Stimulated activated CD8-positive, alpha-beta memory T cell treated with anti-CD3 and anti-CD28 coated beads, Interleukin-12 subunit alpha, Interleukin-12 subunit beta, amount 100 ng/mL, for 1 hour (primary cell): ENCODE measurements at regions not wholly inside any gene's neighbourhood (a gene's known extent, or its start where the extent isn't known, plus 50 kb on each side); places are given as distances from the start of the nearest gene placed in this dataset.

Experiments
- DNase-seq: peaks from one replicate; pipeline ENCODE4 v3.0.0-alpha.2; 2020; ENCODE audit warnings: low read depth

- DNase-seq: peak; percentile 22
Observed at GRCh38 chr5:174311531-174312269, 266.2 kb downstream of the NSG2 start.

- DNase-seq: no peak
Observed at GRCh38 chr5:174312270-174312617, 266.7 kb downstream of the NSG2 start.

GRCh38 chr5:174312641-174313040, 267.1 kb downstream of the NSG2 start:
- DNase-seq: no peak

GRCh38 chr5:174313615-174314014, 268.1 kb downstream of the NSG2 start:
- no peak for DNase-seq

- no peak for DNase-seq
Observed at GRCh38 chr5:174314261-174314660, 268.8 kb downstream of the NSG2 start.

GRCh38 chr5:174315471-174315870, 270.0 kb downstream of the NSG2 start:
- no peak for DNase-seq

GRCh38 chr5:174315871-174316270, 270.4 kb downstream of the NSG2 start:
- no peak for DNase-seq

GRCh38 chr5:174316326-174316725, 270.8 kb downstream of the NSG2 start:
- no peak for DNase-seq

- DNase-seq: no peak
Observed at GRCh38 chr5:174317256-174317894, 271.9 kb downstream of the NSG2 start.

GRCh38 chr5:174318578-174318977, 273.1 kb downstream of the NSG2 start:
- no peak for DNase-seq

- no peak for DNase-seq
Observed at GRCh38 chr5:174319551-174319950, 274.0 kb downstream of the NSG2 start.

GRCh38 chr5:174320051-174320450, 274.5 kb downstream of the NSG2 start:
- no peak for DNase-seq

GRCh38 chr5:174323878-174324281, 278.4 kb downstream of the NSG2 start:
- DNase-seq: no peak

GRCh38 chr5:174324680-174325079, 279.2 kb downstream of the NSG2 start:
- no peak for DNase-seq

- no peak for DNase-seq
Observed at GRCh38 chr5:174325431-174325830, 279.9 kb downstream of the NSG2 start.

GRCh38 chr5:174325961-174326360, 280.5 kb downstream of the NSG2 start:
- DNase-seq: no peak

- no peak for DNase-seq
Observed at GRCh38 chr5:174326372-174326771, 280.9 kb downstream of the NSG2 start.

- DNase-seq: peak; percentile 16
Observed at GRCh38 chr5:174327317-174327864, 281.9 kb downstream of the NSG2 start.

GRCh38 chr5:174327896-174328295, 282.4 kb downstream of the NSG2 start:
- no peak for DNase-seq

- no peak for DNase-seq
Observed at GRCh38 chr5:174328631-174329299, 283.3 kb downstream of the NSG2 start.

- no peak for DNase-seq
Observed at GRCh38 chr5:174329738-174330137, 284.2 kb downstream of the NSG2 start.

- DNase-seq: no peak
Observed at GRCh38 chr5:174335682-174336364, 290.3 kb downstream of the NSG2 start.
